ENCODE measurements at regions not wholly inside any gene's neighbourhood (a gene's known extent, or its start where the extent isn't known, plus 50 kb on each side); places are given as distances from the start of the nearest gene placed in this dataset.

- no peaks in the 10 kb centered on the region for H3K27me3 Mint-ChIP-seq (ENCODE audit: low read depth)
- no peak overlapping the region for H3K27ac Mint-ChIP-seq
These were observed 715.1 kb upstream of the CDH7 start for GRCh38 chr18:65035701-65036100.

GRCh38 chr18:65025756-65026155 is 725.1 kb upstream of the CDH7 start:
- DNase-seq (ENCODE audit: low spot score in 2 of 2, unreplicated experiment in 2 of 2) = no peak
- no peaks in the 10 kb centered on the region for H3K36me3 Mint-ChIP-seq
- no peak overlapping the region for H3K27ac Mint-ChIP-seq
- no peak overlapping the region for H3K4me3 Mint-ChIP-seq
- H3K4me1 Mint-ChIP-seq = no peaks in the 10 kb centered on the region
- no peak for TF ChIP-seq CTCF (IDR thresholded peaks at IDR 0.05; ENCODE audit: unreplicated experiment)
- H3K27me3 Mint-ChIP-seq (ENCODE audit: low read depth) = no peaks in the 10 kb centered on the region
- peaks cover 13% of the 10 kb centered on the region for H3K9me3 Mint-ChIP-seq

More at GRCh38 chr18:65035701-65036100, 715.1 kb upstream of the CDH7 start:
- TF ChIP-seq CTCF (IDR thresholded peaks at IDR 0.05; ENCODE audit: unreplicated experiment) = no peak
- H3K4me3 Mint-ChIP-seq = no peak overlapping the region
- H3K36me3 Mint-ChIP-seq = no peaks in the 10 kb centered on the region
- no peak for DNase-seq (ENCODE audit: low spot score in 2 of 2, unreplicated experiment in 2 of 2)
- H3K9me3 Mint-ChIP-seq = no peaks in the 10 kb centered on the region
- H3K4me1 Mint-ChIP-seq = no peaks in the 10 kb centered on the region

- Mint-ChIP-seq H3K4me1 (no peaks in the 10 kb centered on the region), H3K9me3 (peaks cover 14% of the 10 kb centered on the region), H3K27ac (no peak overlapping the region), H3K4me3 (no peak overlapping the region), H3K27me3 (ENCODE audit: low read depth) (no peaks in the 10 kb centered on the region), H3K36me3 (no peaks in the 10 kb centered on the region)
- no peak for DNase-seq (ENCODE audit: low spot score in 2 of 2, unreplicated experiment in 2 of 2)
- TF ChIP-seq CTCF (IDR thresholded peaks at IDR 0.05; ENCODE audit: unreplicated experiment) = no peak
These were observed 729.8 kb upstream of the CDH7 start for GRCh38 chr18:65021021-65021420.

GRCh38 chr18:65018184-65018583 is 732.6 kb upstream of the CDH7 start:
- no peak overlapping the region for H3K27ac Mint-ChIP-seq
- H3K4me3 Mint-ChIP-seq = no peak overlapping the region
- no peak for DNase-seq (ENCODE audit: low spot score in 2 of 2, unreplicated experiment in 2 of 2)
- H3K27me3 Mint-ChIP-seq (ENCODE audit: low read depth) = peaks cover 2% of the 10 kb centered on the region
- no peaks in the 10 kb centered on the region for H3K36me3 Mint-ChIP-seq
- no peak for TF ChIP-seq CTCF (IDR thresholded peaks at IDR 0.05; ENCODE audit: unreplicated experiment)
- H3K4me1 Mint-ChIP-seq = no peaks in the 10 kb centered on the region
- H3K9me3 Mint-ChIP-seq = peaks cover 8% of the 10 kb centered on the region

GRCh38 chr18:65017372-65017760 is 733.4 kb upstream of the CDH7 start:
- no peaks in the 10 kb centered on the region for H3K4me1 Mint-ChIP-seq
- TF ChIP-seq CTCF (IDR thresholded peaks at IDR 0.05; ENCODE audit: unreplicated experiment) = no peak
- no peaks in the 10 kb centered on the region for H3K36me3 Mint-ChIP-seq
- no peak overlapping the region for H3K27ac Mint-ChIP-seq
- H3K27me3 Mint-ChIP-seq (ENCODE audit: low read depth) = peaks cover 2% of the 10 kb centered on the region
- DNase-seq (ENCODE audit: low spot score in 2 of 2, unreplicated experiment in 2 of 2) = no peak
- H3K9me3 Mint-ChIP-seq = peaks cover 8% of the 10 kb centered on the region
- H3K4me3 Mint-ChIP-seq = no peak overlapping the region
